Iris pigment epithelial cell (primary cell): ENCODE measurements at regions not wholly inside any gene's neighbourhood (a gene's known extent, or its start where the extent isn't known, plus 50 kb on each side); places are given as distances from the start of the nearest gene placed in this dataset.
"Not testable (repeated sequence)": the region's sequence is repeated elsewhere in the genome, so short reads cannot be mapped to it uniquely, and the experiment has no call there.

Experiments used
- DNase-seq: peaks from one replicate; pipeline ENCODE4 v3.0.0-alpha.2; 2011; ENCODE audit warnings: low read depth

- DNase-seq: no peak
Observed at GRCh38 chr3:34109846-34110245, 311.4 kb downstream of the PDCD6IP start.

DNA sequence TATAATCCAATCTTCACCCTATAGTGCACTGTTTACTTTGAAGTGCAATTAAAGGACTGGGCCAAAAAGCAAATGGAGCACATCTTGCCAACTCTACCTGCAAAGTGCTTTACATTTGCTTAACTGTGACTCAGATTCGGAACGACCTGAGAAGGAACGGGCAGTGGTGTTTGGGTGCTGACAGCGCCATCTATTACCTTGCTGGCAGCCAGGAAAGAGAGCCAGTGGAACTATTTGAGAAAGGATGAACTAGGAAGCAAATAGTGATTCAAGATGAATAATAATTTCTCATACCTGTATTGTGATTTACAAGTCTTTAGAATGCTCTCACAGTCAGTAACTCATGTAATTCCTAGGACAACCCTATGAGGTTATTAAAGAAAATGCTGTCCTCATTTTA is 312.9 kb downstream of the PDCD6IP start:
- no peak for DNase-seq

DNA sequence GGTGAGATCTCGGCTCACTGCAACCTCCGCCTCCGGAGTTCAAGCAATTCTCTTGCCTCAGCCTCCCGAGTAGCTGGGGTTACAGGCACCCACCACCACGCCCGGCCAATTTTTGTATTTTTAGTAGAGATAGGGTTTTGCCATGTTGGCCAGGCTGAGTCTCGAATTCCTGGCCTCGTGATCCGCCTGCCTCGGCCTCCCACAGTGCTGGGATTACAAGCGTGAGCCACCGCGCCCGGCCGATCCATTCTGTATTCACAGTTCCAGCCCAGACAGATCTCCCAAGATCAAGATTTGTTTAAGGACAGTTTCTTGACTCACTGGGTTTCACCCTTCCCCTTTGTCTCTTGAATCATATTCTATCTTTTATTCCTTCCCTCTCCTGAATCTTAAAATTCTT is 313.8 kb downstream of the PDCD6IP start:
- DNase-seq: not testable (repeated sequence)

DNA sequence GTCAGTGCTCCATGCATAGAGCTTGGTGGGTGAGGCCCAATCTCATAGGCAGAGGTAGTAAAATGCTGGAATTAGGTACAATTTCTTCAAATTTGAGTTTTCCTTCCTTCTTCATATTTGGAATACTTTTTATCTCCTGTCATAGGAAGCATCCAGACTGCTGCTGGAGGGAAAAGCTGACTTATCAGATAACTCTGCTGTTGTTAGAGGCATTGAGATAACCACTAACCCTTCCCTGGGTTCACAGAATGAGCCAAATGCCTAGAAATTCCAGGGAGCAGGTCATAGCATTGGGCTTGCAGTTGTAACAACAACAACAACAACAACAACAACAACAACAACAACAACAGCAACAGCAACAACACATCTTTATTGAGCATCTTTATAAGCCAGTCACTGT is 332.7 kb downstream of the PDCD6IP start:
- DNase-seq: no peak

GRCh38 chr3:34132069-34132692 is 333.8 kb downstream of the PDCD6IP start:
- no peak for DNase-seq

- DNase-seq: no peak
Observed at GRCh38 chr3:34139566-34139965, 341.1 kb downstream of the PDCD6IP start.

- DNase-seq: peak; percentile 62
Observed at GRCh38 chr3:34140616-34141015, 342.2 kb downstream of the PDCD6IP start.

- DNase-seq: no peak
Observed at GRCh38 chr3:34141841-34142337, 343.5 kb downstream of the PDCD6IP start.

DNA sequence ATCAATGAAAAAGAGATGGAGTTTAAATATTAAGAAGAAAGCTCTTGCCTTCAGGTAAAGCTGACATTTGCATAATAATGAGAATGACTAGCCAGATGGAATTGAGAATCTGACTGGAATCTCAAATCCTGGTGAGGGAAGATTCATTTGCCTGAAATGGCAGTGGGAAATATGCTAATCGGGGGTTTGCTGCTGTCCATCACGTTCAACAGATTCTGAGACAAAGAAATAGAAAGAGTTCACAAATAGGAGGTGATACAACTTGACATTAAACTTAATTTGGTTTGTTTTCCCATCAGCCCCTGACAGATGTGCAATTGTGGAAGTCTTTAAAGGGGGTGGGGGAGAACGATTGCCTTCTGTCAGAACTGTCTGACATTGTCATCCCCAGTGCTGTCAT is 347.4 kb downstream of the PDCD6IP start:
- no peak for DNase-seq

DNA sequence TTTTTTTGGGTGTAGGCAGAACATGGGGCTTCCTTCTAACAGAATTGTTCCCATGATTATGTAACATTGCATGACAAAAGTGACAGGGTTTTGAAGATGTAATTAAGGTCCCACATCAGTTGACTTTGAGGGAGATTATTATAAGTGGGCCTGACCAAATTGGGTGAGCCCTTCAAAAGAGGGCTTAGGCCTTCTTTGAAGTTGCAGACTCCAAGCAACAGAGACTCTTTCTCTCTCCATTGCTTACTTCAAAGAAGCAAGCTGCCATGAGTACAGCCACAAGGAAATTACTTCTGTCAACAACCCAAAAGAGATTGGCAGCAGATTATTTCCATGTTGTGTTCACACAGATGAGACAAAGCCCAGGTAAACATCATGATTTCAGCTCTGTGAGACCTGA is 348.2 kb downstream of the PDCD6IP start:
- DNase-seq: no peak

- no peak for DNase-seq
Observed at GRCh38 chr3:34150992-34151391, 352.6 kb downstream of the PDCD6IP start.

DNA sequence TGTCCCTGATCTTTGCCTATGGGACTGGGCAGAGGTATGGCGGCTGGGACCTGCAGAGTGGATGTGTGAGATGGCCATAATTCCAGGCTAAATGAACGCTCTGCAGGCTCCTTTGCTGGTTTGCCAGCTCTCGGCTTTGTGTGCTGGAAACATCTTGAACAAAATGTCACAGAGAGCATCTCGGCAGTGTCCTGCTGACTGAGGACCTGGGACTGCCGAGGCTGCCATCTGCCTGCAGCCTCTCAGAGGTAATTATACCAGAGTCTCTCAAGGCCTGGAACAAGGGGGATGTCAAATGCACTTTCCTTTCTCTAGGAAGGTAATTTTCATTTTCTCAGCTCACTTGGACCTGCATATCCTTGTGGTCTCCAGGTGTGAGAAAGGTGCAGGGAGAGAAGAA is 354.2 kb downstream of the PDCD6IP start:
- no peak for DNase-seq

- no peak for DNase-seq
Observed at GRCh38 chr3:34155108-34155507, 356.7 kb downstream of the PDCD6IP start.

- no peak for DNase-seq
Observed at GRCh38 chr3:34155666-34156065, 357.2 kb downstream of the PDCD6IP start.

GRCh38 chr3:34157491-34157890 is 359.1 kb downstream of the PDCD6IP start:
- DNase-seq: no peak

GRCh38 chr3:34159613-34160420 is 361.4 kb downstream of the PDCD6IP start:
- DNase-seq: no peak

DNA sequence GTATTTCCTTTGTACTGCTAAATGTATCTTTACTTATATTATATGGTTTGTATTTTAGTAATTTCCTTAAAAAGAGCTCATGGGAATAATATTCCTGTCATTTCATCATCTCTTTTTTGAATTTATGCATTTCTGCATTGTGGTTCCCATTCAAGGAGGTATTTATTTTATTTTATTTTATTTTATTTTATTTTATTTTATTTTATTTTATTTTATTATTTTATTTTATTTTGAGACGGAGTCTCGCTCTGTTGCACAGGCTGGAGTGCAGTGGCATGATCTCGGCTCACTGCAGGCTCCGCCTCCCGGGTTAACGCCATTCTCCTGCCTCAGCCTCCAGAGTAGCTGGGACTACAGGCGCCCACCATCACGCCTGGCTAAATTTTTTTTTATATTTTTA is 371.2 kb downstream of the PDCD6IP start:
- DNase-seq: not testable (repeated sequence)

- DNase-seq: no peak
Observed at GRCh38 chr3:34174740-34175139, 376.3 kb downstream of the PDCD6IP start.

DNA sequence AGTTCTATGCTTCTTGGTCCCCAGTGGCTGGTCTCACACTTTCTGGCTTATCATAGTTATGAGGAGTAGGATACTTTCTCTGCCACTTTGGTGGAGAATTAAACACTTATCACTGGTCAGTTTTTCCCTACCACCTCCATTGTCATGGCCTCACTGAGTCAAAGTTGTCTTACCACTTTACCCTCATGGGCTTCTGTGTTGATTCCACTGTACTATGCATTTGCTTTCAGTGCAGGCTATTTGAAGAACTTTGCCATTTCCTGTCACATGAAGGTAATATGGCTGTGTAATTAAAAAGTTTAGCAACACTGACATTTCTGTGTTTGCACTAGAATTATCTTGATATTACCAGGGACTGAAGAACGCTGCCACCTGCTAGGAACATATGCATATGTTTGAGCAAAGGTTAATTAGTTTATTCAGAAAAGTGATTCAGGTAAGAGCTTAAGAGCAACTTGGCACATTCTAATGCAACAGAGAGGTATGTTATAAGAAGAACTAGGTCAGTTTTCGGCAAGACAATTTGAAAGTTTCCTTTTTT is 377.3 kb downstream of the PDCD6IP start:
- no peak for DNase-seq

GRCh38 chr3:34176723-34177122 is 378.3 kb downstream of the PDCD6IP start:
- no peak for DNase-seq

DNA sequence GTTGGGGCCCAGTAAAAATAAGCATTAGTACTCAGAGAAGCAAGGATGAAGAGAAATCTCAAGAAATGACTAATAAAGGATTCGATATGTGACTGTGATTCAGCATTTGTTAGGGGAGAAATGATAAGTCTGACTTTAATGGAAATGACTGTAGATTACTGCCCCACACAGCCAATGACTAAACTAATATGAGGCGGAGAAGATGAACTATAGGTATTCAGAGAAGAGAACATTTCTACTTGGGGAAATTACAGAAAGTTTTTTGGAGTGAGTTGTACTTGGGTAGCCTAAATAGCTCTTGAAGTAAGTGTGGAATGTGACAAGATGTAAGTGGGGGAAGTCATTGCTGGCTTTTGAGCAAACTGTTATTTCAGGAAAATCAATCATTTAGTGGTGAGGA is 380.0 kb downstream of the PDCD6IP start:
- peak; percentile 36 for DNase-seq

DNA sequence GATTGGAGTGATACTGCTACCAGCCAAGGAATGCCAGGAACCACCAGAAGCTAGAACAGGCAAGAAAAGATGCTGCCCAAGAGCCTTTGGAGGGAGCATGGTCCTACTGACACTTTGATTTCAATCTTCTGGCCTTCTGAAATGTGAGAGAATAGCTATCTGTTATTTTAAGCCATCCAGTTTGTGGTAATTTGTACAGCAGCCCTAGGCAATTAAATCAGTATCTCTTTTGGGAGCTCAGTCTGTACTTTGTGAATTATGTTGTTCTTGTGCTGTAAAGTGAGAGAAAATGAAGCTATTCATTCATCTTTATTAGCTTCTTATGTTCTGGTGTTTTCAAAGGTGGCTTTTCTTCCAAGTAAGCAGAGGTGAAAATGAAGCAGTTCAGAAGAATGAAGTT is 381.3 kb downstream of the PDCD6IP start:
- no peak for DNase-seq

DNA sequence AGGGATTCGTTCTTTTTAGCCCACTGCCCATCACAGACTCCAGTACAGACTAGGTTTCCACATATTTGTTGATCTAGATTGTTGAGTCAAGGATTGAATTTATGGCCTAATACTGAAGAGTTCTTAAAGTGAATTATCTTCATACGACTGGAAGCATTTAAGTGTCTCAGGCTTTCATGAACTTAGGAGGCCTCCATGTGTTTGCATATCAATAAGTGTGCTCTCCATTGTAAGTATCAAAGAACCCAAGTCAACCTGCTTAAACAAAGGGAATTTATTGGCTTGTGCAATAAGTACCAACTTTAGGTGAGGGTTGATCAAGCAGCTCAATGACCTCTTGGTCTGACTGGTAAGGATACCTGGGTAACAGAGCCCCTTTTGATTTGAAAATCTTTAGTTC is 382.1 kb downstream of the PDCD6IP start:
- no peak for DNase-seq
